ENCODE measurements at regions not wholly inside any gene's neighbourhood (a gene's known extent, or its start where the extent isn't known, plus 50 kb on each side); places are given as distances from the start of the nearest gene placed in this dataset.
"Not testable (repeated sequence)": the region's sequence is repeated elsewhere in the genome, so short reads cannot be mapped to it uniquely, and the experiment has no call there.

GRCh38 chr7:73918926-73919693, 58.2 kb downstream of the TMEM270 start:
- H3K27ac Mint-ChIP-seq, result no peak overlapping the region
- H3K4me3 Mint-ChIP-seq, result no peak overlapping the region
- peaks cover 10% of the 10 kb centered on the region for H3K27me3 Mint-ChIP-seq
- H3K9me3 Mint-ChIP-seq, result no peaks in the 10 kb centered on the region
- DNase-seq, result no peak
- no peaks in the 10 kb centered on the region for H3K4me1 Mint-ChIP-seq (ENCODE audit: low read depth)
- H3K36me3 Mint-ChIP-seq (ENCODE audit: low read depth), result no peaks in the 10 kb centered on the region

GRCh38 chr7:73919694-73920375, 58.9 kb downstream of the TMEM270 start:
- Mint-ChIP-seq H3K4me1 (ENCODE audit: low read depth) (no peaks in the 10 kb centered on the region), H3K27me3 (peaks cover 6% of the 10 kb centered on the region), H3K27ac (no peak overlapping the region), H3K4me3 (no peak overlapping the region), H3K9me3 (no peaks in the 10 kb centered on the region), H3K36me3 (ENCODE audit: low read depth) (no peaks in the 10 kb centered on the region)
- DNase-seq, result no peak

DNA sequence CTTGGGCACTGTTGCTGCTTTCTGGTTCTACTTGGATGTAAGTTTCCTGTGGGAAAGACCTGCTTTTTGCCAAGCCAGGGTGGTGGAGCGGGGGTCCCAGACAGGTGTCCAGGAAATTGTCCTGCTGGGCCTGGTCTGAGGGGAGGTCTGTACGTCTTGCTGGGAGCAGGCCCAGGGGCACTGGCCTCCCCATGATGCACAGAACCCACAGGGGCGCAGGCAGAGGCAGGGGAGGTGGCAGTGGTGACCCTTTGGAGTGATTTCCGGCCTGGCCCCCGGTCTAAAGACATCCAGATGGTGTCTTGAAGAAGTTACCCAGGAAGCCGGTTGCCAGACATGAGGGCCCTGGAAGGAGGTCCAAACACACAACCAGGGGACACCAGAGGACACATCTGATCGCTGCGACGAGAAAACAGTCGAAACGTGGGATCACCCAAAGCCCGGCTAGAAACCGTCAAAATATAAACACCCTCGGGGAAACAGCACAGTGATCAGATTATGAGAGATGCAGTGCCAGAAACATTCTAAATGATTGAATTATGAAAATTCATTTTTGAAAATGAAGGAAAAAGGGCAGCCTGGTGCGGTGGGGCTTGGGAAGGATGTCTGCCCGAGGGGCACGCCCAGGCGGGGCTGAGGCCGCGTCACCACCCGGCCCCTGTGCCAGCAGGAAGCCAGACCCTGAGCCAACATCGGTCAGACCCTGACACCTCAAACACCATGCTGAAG, 59.6 kb downstream of the TMEM270 start:
- Mint-ChIP-seq H3K36me3 (ENCODE audit: low read depth) (no peaks in the 10 kb centered on the region), H3K27ac (no peak overlapping the region), H3K27me3 (peaks cover 2% of the 10 kb centered on the region), H3K9me3 (no peaks in the 10 kb centered on the region), H3K4me1 (ENCODE audit: low read depth) (no peaks in the 10 kb centered on the region), H3K4me3 (no peak overlapping the region)
- DNase-seq, result no peak

DNA sequence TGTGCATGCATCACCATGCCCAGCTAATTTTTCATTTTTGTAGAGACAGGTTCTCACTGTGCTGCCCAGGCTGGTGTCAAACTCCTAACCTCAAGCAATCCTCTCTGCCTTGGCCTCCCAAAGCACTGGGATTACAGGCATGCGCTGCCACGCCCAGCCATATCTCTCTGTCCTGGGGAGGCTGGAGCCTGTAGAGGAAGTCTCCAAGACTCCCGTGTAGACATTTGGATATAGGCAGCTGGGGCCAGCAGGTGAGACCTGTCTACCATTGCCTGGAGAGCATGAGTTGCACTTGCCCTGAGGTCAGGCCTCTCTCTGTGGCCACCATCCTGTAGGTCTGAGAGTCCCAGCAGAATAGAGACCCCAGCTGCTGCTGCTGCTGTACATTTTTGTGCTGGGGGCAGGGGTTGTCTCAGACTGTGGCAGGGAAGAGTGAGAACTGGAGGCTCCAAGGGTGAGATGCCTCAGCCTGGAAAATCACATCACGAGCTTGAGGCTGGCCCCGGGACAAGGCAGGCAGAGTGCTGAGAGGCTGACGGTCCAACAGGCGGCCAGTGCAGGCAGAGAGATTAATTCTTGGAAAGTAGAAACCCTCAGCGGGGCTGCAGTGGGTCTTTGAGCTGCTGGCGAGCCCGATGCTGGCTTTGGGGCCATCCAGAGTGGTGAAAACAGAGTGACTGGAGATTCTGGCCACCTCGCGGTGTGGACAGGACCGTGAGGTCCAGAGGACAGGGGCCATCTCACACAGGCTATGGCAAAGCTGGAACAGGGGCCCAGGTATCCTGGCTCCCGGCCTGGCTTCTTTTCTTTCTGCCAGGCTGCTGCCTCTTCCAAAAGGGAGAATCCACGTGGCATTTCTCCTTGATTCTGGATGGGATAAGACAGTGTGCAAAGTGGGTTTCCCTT, 60.9 kb downstream of the TMEM270 start:
- Mint-ChIP-seq H3K27ac (no peak overlapping the region), H3K36me3 (ENCODE audit: low read depth) (no peaks in the 10 kb centered on the region), H3K4me1 (ENCODE audit: low read depth) (no peaks in the 10 kb centered on the region), H3K27me3 (peaks cover 6% of the 10 kb centered on the region), H3K9me3 (no peaks in the 10 kb centered on the region), H3K4me3 (no peak overlapping the region)
- DNase-seq, result no peak

DNA sequence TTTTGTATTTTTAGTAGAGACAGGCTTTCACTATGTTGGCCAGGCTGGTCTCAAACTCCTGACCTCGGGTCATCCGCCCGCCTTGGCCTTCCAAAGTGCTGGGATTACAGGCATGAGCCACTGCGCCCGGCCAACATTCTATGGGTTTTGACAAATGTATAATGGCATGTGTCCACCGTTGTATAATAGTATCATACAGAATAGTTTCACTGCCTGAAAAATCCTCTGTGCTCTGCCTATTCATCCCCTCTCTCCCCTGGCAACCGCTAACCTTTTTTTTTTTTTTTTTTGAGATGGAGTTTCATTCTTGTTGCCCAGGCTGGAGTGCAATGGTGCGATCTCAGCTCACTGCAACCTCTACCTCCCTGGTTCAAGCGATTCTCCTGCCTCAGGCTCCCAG, 67.7 kb downstream of the TMEM270 start:
- H3K27ac Mint-ChIP-seq; DNase-seq; H3K36me3 Mint-ChIP-seq (ENCODE audit: low read depth); H3K4me1 Mint-ChIP-seq (ENCODE audit: low read depth); H3K9me3 Mint-ChIP-seq; H3K4me3 Mint-ChIP-seq: not testable (repeated sequence)
- peaks cover 27% of the 10 kb centered on the region for H3K27me3 Mint-ChIP-seq

DNA sequence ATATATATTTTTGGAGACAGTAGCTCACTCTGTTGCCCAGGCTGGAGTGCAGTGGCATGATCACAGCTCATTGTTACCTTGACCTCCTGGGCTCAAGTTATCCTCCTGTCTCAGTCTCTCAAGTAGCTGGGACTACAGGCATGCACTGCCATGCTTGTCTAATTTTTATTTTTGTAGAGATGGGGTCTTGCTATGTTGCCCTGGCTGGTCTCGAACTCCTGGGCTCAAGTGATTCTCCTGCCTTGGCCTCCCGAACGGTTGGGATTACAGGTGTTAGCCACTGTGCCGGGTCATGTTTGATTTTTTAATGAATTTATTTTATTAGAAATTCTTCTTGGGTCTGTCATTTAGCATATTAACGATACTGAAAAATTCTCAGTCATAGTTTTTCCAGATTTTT, 70.5 kb downstream of the TMEM270 start:
- H3K4me1 Mint-ChIP-seq (ENCODE audit: low read depth), result no peaks in the 10 kb centered on the region
- H3K36me3 Mint-ChIP-seq (ENCODE audit: low read depth), result no peaks in the 10 kb centered on the region
- H3K27ac Mint-ChIP-seq, result no peak overlapping the region
- H3K9me3 Mint-ChIP-seq, result no peaks in the 10 kb centered on the region
- no peak overlapping the region for H3K4me3 Mint-ChIP-seq
- DNase-seq, result no peak
- peaks cover 27% of the 10 kb centered on the region for H3K27me3 Mint-ChIP-seq

- Mint-ChIP-seq H3K27me3 (peaks cover 22% of the 10 kb centered on the region), H3K4me3 (no peak overlapping the region), H3K9me3 (no peaks in the 10 kb centered on the region), H3K27ac (no peak overlapping the region), H3K4me1 (ENCODE audit: low read depth) (no peaks in the 10 kb centered on the region), H3K36me3 (ENCODE audit: low read depth) (no peaks in the 10 kb centered on the region)
- DNase-seq, result no peak
Measured at GRCh38 chr7:73932364-73932763, 71.4 kb downstream of the TMEM270 start.

DNA sequence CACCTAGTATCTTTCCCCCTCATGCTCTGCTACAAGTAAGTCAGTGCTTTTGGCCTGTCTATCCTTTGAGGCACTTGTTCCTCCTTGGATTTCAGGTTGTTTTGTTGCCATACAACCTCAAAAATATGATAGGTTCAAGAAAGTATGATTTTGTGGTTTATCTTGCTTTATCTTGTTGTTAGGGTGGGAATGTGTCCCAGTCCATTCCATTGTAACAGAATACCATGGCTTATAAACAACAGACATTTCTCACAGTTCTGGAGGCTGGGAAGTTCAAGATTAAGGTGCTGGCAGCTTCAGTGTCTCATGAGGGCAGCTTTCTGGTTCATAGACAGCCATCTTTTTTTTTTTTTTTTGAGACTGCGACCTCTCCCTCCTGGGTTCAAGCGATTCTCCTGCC, 72.1 kb downstream of the TMEM270 start:
- Mint-ChIP-seq H3K27ac (no peak overlapping the region), H3K4me3 (no peak overlapping the region), H3K4me1 (ENCODE audit: low read depth) (no peaks in the 10 kb centered on the region), H3K27me3 (peaks cover 19% of the 10 kb centered on the region), H3K36me3 (ENCODE audit: low read depth) (no peaks in the 10 kb centered on the region), H3K9me3 (no peaks in the 10 kb centered on the region)
- no peak for DNase-seq

DNA sequence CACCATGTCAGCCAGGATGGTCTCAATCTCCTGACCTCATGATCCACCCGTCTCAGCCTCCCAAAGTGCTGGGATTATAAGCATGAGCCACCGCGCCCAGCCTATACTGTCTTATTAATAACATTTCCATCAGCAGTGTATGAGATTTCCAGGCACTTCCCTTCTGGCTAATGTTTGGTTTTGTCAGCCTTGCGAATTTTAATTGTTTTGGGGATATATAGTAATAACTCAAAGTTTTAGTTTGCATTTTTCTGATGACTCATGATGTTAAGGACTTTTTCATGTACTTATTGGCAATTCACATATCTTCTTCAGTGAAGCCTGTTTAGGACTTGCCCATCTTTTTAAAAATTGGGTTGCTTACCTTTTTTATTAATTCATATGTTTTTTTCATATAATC, 76.0 kb downstream of the TMEM270 start:
- no peak for DNase-seq
- Mint-ChIP-seq H3K9me3 (peaks cover 13% of the 10 kb centered on the region), H3K36me3 (ENCODE audit: low read depth) (no peaks in the 10 kb centered on the region), H3K4me1 (ENCODE audit: low read depth) (no peaks in the 10 kb centered on the region), H3K27ac (no peak overlapping the region), H3K4me3 (no peak overlapping the region), H3K27me3 (peaks cover 20% of the 10 kb centered on the region)

DNA sequence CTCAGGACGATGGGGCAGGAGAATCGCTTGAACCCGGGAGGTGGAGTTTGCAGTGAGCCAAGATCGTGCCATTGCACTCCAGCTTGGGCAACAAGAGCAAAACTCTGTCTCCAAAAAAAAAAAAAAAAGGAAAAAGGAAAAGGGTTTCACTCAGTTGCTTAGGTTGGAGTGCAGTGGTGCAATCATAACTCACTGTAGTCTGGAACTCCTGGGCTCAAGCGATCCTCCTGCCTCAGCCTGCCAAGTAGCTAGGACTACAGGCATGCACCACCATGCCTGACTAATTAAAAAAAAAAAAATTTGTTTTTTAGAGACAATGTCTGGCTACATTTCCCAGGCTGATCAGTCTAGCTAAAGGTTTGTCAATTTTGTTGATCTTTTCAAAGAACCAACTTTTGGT, 76.7 kb downstream of the TMEM270 start:
- Mint-ChIP-seq H3K9me3 (peaks cover 13% of the 10 kb centered on the region), H3K27me3 (peaks cover 23% of the 10 kb centered on the region)
- H3K36me3 Mint-ChIP-seq (ENCODE audit: low read depth); H3K4me3 Mint-ChIP-seq; H3K4me1 Mint-ChIP-seq (ENCODE audit: low read depth); DNase-seq; H3K27ac Mint-ChIP-seq: not testable (repeated sequence)

DNA sequence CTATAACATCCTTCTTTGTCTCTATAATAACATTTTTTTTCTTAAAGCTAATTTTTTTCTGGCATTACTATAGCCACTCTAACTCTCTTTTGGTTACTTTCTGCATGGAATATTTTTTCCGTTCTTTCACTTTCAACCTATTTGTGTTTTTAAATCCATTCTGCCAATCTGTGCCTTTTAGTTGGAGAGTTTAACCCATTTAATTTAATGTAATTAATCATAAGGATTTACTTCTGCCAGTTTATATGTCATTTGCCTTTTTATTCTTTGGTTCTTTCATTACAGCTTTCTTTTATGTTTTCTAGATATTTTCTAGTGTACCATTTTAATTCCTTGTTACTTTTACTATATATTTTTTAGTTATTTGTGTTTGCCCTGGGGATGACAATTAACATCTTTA, 78.6 kb downstream of the TMEM270 start:
- Mint-ChIP-seq H3K9me3 (peaks cover 13% of the 10 kb centered on the region), H3K4me3 (no peak overlapping the region), H3K27me3 (peaks cover 18% of the 10 kb centered on the region), H3K36me3 (ENCODE audit: low read depth) (no peaks in the 10 kb centered on the region), H3K4me1 (ENCODE audit: low read depth) (no peaks in the 10 kb centered on the region), H3K27ac (no peak overlapping the region)
- no peak for DNase-seq

GRCh38 chr7:73940701-73941238, 79.8 kb downstream of the TMEM270 start:
- no peak for DNase-seq
- Mint-ChIP-seq H3K27ac (no peak overlapping the region), H3K36me3 (ENCODE audit: low read depth) (no peaks in the 10 kb centered on the region), H3K27me3 (peaks cover 18% of the 10 kb centered on the region), H3K4me3 (no peak overlapping the region), H3K4me1 (ENCODE audit: low read depth) (no peaks in the 10 kb centered on the region), H3K9me3 (peaks cover 20% of the 10 kb centered on the region)

DNA sequence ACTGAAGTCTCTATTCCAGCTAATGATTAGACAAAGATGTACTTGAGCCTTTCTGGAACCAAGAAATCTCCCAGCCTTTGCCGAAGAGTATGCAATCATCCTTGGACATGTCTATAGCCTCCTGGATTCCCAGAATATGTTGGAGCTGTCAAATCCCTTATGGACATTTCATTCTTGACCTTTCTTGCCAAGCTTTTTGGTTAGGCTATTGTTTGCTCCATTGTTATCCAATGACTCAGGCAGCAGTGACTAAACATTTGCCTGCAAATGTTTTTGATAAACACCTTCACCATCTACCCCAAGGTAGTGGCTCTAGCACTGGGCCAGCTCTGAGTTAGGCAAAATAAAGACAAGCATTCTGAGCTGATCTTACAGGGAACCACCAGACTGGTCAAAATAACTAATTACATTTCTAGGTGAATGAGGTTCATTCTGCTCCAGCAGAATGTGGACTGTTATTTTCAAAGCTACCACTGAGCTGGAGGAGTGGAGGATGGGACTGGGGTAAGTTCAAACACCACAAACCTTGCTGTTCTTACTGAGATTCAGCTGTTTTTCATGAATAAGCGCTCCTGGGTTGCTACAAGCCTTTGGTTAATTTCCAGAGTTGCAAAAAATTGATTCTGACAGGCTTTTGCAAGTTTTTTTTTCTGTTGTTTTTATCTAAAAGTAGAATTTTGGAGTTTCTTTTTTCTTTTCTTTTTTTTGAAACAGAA, 81.0 kb downstream of the TMEM270 start:
- Mint-ChIP-seq H3K4me3 (no peak overlapping the region), H3K36me3 (ENCODE audit: low read depth) (no peaks in the 10 kb centered on the region), H3K9me3 (peaks cover 20% of the 10 kb centered on the region), H3K27ac (no peak overlapping the region), H3K4me1 (ENCODE audit: low read depth) (no peaks in the 10 kb centered on the region), H3K27me3 (peaks cover 18% of the 10 kb centered on the region)
- no peak for DNase-seq
